ENCODE measurements at regions not wholly inside any gene's neighbourhood (a gene's known extent, or its start where the extent isn't known, plus 50 kb on each side); places are given as distances from the start of the nearest gene placed in this dataset.
"Not testable (repeated sequence)": the region's sequence is repeated elsewhere in the genome, so short reads cannot be mapped to it uniquely, and the experiment has no call there.

DNA sequence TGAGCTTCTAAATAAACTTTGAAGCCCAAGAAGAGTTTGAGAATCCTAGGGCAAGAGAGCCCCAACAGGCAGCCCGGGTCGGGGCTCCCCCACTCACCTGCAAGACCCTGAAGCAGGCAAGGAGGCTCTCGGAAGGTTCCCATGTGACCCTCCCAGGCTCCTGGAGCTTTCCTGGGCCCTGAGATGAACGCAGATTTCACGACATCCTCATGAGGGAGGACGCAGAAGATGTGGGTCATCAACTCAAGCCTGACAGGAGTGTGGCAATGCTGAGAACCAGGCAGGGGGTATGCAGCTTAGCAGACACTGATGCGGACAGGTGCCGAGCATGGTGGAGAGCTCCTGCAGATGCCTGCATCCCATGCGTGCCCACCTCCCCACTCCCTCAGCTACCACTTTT lies 184.5 kb upstream of the SLC24A3 start:
- DNase-seq: no peak

- no peak for DNase-seq
Measured at GRCh38 chr20:19041787-19042186, 170.7 kb upstream of the SLC24A3 start.

DNA sequence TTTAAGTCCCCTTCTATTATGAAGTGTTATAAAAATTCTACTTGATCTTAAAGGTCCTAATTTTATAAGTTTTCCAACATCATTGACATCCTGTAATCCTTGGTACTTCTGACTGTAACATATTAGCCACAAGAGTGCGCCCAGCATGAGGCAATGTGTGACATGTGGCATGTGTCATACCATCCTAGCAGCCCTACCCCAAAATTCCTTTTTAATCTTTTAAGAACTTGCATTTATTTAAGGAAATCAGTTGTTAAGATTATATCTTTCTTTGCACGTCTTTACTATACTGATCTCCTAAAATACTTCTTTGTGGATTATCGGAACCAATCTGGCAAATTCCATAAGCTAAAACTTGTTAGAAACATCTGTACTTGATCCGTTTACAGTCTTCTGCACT lies 167.1 kb upstream of the SLC24A3 start:
- no peak for DNase-seq

DNA sequence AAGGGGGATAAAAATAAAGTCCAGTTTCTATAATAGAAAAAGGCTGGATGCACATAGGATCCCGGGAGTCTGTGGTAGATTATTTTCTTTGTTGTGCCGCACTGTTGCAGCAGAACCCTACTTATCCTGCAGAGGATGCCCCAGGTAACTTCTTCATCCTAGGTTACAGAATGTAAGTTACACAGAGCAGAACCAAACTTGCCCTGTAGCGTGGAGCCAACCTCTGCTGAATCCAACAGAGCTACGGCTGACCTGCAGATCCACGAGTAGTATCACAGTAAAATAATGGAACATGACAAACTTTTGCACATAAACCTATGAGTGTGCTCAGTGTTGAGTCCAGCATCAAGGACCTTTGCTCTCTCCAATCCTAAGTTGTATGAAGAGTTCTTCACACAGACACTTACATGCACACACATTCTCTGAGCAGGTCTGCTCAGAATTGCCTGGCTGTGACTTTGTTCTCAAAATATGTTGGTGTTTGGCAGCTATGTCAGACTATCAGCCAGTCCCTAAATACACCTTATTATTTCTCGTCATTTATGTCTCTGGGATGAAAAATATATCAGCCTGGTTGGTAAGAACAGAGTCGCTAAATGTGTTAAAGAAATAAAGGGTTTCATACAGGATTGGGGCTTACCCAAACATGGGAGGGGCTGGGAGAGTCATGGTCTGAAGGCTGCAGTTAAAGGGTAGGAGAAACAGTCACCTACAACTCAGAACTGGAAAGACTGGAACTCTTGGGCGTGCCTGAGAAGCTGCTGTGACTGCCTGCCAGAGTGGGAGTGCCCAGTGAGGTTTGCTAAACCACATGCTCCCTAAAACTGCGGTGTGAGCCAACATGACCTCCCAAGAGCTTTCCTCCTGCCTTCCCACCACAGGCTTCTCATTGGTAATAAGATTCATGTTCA lies 165.1 kb upstream of the SLC24A3 start:
- no peak for DNase-seq

GRCh38 chr20:19047951-19048296 lies 164.5 kb upstream of the SLC24A3 start:
- no peak for DNase-seq

DNA sequence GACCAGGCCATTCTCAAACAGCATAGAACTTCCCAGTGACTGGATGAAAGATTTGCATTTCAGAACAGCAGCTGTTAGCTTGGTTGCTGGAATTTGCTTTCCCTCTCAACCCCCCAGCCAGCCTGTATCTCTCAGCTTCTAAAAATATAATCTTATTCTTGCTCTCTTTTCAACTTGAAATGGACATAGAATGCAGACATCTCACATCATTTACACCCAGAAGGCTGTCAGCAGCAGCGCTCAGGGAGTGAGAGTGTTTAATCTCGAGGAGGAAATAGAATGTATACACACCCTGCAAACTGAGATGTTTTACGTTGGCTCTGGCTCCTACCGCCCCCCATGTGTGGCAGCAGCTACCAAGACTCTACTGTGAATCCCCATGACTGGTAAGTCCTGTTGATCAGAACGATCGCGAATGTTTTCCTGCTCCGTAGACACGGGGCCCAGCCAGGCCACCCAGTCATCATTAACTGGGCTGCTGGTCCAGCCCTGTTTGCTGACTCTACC lies 163.4 kb upstream of the SLC24A3 start:
- DNase-seq: no peak

DNA sequence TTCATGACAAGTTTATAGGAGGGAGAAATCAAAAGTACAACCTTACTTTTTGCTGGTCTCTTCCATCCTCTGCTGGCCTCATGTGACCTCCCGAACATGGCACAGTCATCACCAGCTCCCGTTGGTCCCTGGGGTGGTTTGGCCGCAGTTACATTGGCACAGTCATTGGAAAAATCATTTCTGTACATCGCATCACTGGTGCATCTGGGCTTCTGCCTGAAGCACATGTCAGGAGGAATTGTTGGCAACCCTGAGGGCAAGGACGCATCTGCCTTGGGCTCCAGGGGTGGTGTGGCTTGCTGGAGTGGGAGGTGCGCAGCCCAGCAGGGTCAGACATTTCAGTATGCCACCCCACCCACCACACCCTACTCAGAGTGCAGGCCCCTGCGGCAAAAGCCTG lies 162.9 kb upstream of the SLC24A3 start:
- DNase-seq: no peak

- no peak for DNase-seq
Measured at GRCh38 chr20:19056909-19057308, 155.5 kb upstream of the SLC24A3 start.

GRCh38 chr20:19064788-19065187 lies 147.7 kb upstream of the SLC24A3 start:
- DNase-seq: not testable (repeated sequence)

DNA sequence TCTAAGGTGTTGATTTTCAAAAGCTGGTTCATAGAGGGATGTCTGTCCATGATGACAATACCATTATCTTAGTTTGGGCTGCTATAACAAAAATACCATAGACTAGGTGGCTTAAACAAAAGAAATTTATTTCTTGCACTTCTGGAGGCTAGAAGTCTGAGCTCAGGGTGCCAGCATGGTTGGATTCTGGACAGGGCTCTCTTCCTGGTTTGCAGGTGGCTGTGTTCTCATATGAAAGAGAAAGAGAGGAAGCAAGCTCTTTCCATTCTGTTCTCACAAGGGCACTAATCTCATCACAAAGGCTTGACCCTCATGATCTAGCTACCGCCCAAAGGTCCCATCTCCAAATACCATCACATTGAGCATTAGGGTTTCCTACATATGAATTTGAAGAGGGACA lies 144.5 kb upstream of the SLC24A3 start:
- no peak for DNase-seq

GRCh38 chr20:19070026-19070425 lies 142.4 kb upstream of the SLC24A3 start:
- no peak for DNase-seq

DNA sequence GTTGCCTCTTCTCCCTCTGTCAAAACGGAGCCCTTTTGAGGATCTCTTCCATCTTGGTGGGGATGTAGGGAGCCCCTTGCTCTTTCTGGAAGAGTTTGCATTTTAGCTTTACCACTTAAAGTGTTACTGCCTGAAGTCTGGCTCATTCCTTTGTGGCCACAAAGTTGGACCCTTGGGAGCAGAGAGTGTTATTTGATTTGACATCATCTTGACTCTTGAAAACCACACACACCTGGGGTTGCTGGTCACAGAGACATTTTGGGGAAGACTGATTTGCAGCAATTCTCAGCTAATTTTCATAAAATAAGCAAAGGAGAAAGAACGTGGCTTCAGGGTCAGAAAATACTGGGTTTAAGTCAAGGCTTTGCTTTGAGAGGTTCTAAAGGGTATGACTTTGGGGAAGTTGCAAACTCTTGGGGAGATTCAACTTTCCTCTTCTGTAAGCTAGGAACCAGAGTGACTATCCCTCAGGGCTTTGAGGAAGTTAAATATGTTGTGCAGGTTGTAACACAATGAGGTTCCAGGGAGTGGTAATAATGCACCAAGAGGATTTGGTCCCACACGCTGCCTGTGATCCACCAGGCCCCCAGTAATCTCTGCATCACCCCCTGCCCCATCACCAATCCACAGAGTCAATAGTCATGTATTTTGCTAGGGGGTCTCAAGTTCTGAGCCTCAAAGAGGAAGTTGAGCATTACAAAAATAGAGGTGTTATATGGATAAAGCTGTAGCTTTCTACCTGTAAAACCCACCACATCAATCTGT lies 141.6 kb upstream of the SLC24A3 start:
- DNase-seq: no peak

GRCh38 chr20:19071446-19071725 lies 141.1 kb upstream of the SLC24A3 start:
- DNase-seq: no peak

GRCh38 chr20:19071902-19072498 lies 140.4 kb upstream of the SLC24A3 start:
- DNase-seq: no peak

DNA sequence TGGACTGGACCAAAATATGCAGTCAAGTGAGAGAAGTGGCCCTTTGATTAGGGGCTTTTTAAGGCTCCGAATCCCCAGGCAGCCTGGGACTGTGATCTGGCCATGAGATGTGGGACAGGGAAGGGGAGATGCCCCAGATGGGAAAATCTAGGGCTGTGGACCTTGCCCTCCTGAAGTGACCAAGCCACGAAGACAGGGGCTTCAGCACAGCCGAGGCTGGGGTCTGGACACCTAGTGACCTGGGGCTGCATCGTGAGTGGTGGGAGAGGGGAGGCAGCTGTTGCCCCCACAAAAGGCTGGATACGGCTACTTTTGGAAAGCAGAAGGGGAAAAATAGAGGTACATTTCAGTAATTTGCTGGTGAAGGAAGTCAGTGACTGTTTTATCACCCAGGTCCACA lies 139.5 kb upstream of the SLC24A3 start:
- no peak for DNase-seq

DNA sequence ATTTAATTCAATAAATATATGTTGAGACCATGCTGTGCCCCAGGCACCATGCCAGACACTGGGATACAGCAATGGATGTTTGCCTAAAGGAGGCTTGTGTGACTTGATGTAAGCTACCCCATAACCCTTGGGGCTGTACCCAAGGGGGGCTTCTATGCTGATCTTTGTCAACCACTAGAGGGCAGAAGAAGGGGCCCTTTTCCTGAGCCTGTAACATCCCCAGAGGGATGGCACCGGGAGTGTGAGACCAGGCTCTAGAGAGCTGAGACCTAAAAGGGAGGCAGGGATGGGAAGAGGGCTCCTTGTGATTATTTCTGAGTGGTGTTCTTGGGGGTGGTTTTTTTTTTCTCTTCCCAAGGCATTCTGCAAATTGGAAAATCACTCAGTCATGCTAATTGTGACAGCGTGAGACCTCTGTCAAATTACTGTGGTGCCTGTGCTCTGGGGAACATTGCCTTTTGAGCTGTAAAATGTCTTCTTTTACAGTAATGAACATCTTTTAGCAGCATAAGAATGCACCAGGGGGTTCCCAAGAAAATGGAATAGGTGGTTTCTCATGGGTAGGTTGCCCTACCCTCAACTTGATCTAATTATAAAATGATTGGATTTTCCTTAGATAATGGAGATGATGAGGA lies 138.7 kb upstream of the SLC24A3 start:
- DNase-seq: no peak

GRCh38 chr20:19074356-19074755 lies 138.1 kb upstream of the SLC24A3 start:
- no peak for DNase-seq

DNA sequence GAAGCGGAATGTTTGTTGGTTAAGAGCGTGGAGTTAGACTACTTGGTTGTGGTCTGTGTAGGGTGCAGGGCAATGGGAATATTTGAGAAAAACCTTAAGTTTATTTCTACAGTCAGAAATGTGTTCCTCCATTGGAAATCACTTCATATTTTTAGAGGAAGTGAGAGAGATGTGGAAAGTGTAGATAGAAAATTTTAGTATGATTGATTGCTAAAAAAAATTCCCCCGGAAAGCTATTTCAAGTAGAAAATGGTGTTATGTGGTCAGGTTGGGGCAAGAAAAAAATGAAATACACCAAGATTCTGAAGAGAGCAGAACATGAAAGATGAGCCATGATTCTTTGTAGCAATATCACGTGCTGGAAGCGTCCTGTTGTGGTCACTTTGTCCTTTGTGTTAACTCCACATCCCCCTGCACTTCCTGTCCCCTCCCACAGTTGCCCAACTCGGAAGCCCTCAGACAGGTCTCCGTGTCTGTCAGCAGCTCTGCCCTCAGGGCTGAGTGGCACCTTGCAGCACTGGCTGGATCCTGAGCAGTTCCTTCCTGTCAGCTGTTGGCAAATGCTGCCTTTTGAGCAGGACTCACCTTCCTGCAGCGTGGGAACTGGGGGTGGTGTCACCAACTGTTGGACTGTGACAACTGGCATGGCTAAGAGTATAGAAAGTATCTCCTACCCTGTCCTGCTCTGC lies 137.5 kb upstream of the SLC24A3 start:
- DNase-seq: no peak

DNA sequence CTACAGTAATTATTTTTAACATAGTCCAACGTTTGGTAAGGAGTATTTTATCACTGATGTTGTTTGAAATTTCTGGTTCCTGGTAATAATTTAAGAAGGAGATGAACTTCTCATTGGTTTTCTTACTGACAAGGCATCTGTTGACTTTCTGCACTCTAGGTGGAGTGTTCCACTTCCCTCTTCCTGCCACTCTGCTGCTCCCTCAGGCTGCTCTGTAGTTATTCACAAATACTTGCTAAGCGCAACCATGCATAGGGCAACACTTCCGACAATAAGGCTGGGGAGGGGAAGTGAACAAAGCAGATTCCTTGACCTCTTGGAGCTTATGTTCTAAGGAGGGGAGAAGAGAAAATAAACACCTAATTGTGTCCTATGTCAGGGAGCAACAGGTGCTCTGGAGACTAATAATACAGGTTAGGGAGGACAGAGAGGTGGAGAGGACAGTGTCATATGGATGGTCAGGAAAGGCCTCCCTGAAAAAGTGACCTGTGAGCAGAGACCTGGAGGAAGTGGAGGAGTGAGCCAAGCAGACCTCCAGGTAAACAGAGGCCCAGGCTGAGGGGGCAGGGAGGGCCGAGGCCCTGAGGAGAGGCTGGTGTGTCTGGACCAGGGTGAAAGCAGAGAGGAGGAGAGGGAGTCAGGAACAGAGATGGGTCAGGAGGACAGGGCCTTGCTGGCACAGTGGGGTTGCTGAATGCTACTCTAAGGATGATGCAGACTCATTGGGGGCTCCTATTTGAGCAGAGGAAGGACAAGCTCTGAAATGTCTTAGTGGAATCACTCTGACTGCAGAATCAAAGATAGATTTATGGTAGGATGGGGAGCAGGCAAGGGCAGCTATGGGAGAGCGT lies 134.8 kb upstream of the SLC24A3 start:
- DNase-seq: no peak

GRCh38 chr20:19078448-19079373 lies 133.7 kb upstream of the SLC24A3 start:
- no peak for DNase-seq
